Gastrocnemius medialis (tissue), 4 donors: ENCODE measurements at regions not wholly inside any gene's neighbourhood (a gene's known extent, or its start where the extent isn't known, plus 50 kb on each side); places are given as distances from the start of the nearest gene placed in this dataset.

Experiments
- ATAC-seq, 2 donors: fragments of 150-250 bp; one replicate each; pipeline ENCODE4 v1.9.1; 2016
- DNase-seq, 2 donors: peaks; one replicate each; pipeline ENCODE4 v3.0.0-alpha.2; 2019
- H3K27ac ChIP-seq, 4 donors: fragments of 200-600 bp; sonication (generic); 1 replicate in 1 of 4; 2 replicates in 3 of 4; pipeline ENCODE4 v1.5.1; 2016 to 2018; ENCODE audit warnings: mild to moderate bottlenecking in 2 of 4, moderate library complexity in 1 of 4
- H3K27me3 ChIP-seq, 3 donors: fragments of 200-600 bp; sonication (generic) in 2 of 3; 1 replicate in 1 of 3; 2 replicates in 2 of 3; pipeline versions ENCODE4 v1.5.1 to v1.6.0; 2016 to 2019; ENCODE audit warnings: mild to moderate bottlenecking in 1 of 3, moderate library complexity in 1 of 3
- H3K36me3 ChIP-seq, 2 donors: fragments of 200-600 bp; sonication (generic) in 1 of 2; one replicate each; pipeline ENCODE4 v1.5.1; 2017 to 2018
- H3K4me1 ChIP-seq, 2 donors: fragments of 200-600 bp; sonication (generic) in 1 of 2; one replicate each; pipeline ENCODE4 v1.5.1; 2016 to 2017; ENCODE audit warnings: mild to moderate bottlenecking in 2 of 2
- H3K4me3 ChIP-seq, 4 donors: fragments of 200-600 bp; sonication (generic) in 3 of 4; 1 replicate in 1 of 4; 2 replicates in 3 of 4; pipeline ENCODE4 v1.5.1; 2016 to 2019; ENCODE audit warnings: mild to moderate bottlenecking in 2 of 4
- H3K9me3 ChIP-seq, 3 donors: fragments of 200-600 bp; sonication (generic) in 2 of 3; 1 replicate in 1 of 3; 2 replicates in 2 of 3; pipeline ENCODE4 v1.5.1; 2016 to 2019
- POLR2A ChIP-seq, 2 donors: fragments of 450-650 bp; IDR thresholded peaks; one replicate each; pipeline ENCODE4 v1.6.1; 2017; ENCODE audit warnings: antibody characterized with exemption in 2 of 2, mild to moderate bottlenecking in 2 of 2, moderate library complexity in 2 of 2
- in situ Hi-C, 4 donors: fragments of 200-750 bp; cut with MboI; loops; one replicate each; pipeline versions ENCODE4 v1.15.0 to v1.8.0; 2017; ENCODE audit warnings: low sequenced_read_pairs in 4 of 4
- intact Hi-C: fragments of 100-400 bp; cut with DNase I; formaldehyde crosslinking; loops from one replicate; pipeline ENCODE4 v1.15.1; 2023; ENCODE audit warnings: low total_unique reads
- TF ChIP-seq, protein P1 (sequence below), 5 experiments: fragments of 450-650 bp in 3 of 5; fragments of 200-600 bp in 2 of 5; sonication (generic) in 2 of 5; IDR thresholded peaks in 4 of 5; conservative IDR thresholded peaks in 1 of 5; 1 replicate in 4 of 5; 2 replicates in 1 of 5; pipeline ENCODE4 v1.5.1; 2016 to 2019; ENCODE audit warnings: antibody characterized with exemption in 5 of 5, mild to moderate bottlenecking in 3 of 5, moderate library complexity in 3 of 5

- DNase-seq (no peak), ATAC-seq (no peak)
- Histone ChIP-seq H3K27me3 (no peaks in the 10 kb centered on the region), H3K4me1 (no peaks in the 10 kb centered on the region), H3K9me3 (no peaks in the 10 kb centered on the region), H3K4me3 (no peak overlapping the region), H3K36me3 (no peaks in the 10 kb centered on the region), H3K27ac (no peak overlapping the region)
- in situ Hi-C loops (no loop called here), intact Hi-C loops (no loop called here)
- TF ChIP-seq, protein P1, sequence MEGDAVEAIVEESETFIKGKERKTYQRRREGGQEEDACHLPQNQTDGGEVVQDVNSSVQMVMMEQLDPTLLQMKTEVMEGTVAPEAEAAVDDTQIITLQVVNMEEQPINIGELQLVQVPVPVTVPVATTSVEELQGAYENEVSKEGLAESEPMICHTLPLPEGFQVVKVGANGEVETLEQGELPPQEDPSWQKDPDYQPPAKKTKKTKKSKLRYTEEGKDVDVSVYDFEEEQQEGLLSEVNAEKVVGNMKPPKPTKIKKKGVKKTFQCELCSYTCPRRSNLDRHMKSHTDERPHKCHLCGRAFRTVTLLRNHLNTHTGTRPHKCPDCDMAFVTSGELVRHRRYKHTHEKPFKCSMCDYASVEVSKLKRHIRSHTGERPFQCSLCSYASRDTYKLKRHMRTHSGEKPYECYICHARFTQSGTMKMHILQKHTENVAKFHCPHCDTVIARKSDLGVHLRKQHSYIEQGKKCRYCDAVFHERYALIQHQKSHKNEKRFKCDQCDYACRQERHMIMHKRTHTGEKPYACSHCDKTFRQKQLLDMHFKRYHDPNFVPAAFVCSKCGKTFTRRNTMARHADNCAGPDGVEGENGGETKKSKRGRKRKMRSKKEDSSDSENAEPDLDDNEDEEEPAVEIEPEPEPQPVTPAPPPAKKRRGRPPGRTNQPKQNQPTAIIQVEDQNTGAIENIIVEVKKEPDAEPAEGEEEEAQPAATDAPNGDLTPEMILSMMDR (IDR thresholded peaks at IDR 0.05 in 4 of 5, conservative IDR thresholded peaks at IDR 0.05 in 1 of 5) = no peak
- no peak for TF ChIP-seq POLR2A (IDR thresholded peaks at IDR 0.05)
Observed at GRCh38 chr3:25376340-25376739, 51.7 kb upstream of the RARB start.

DNA sequence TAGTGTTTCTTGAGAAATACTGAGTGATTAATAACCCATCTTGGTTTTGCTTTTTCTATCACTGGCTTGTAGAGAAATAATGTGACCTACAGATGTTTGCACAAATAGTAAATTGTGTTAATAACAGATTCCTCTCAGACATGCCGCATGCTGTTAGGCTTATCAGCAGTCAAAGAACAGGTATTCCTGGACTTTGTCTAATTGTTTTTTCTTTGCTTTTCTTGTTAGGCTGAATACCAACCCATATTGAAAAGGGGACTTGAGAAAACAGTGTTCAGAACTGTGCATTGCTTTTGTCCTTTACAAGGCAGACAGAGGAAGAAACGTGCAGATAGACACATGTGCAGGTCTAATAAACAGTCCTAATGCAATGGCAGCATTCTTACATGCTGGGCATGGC is 51.0 kb upstream of the RARB start:
- intact Hi-C loops = no loop called here
- in situ Hi-C loops = no loop called here
- TF ChIP-seq POLR2A (IDR thresholded peaks at IDR 0.05) = no peak
- TF ChIP-seq, protein P1 (IDR thresholded peaks at IDR 0.05 in 4 of 5, conservative IDR thresholded peaks at IDR 0.05 in 1 of 5) = no peak
- ATAC-seq = no peak
- no peaks in the 10 kb centered on the region for H3K9me3 ChIP-seq
- H3K36me3 ChIP-seq = no peaks in the 10 kb centered on the region
- no peak for DNase-seq
- H3K4me1 ChIP-seq = no peaks in the 10 kb centered on the region
- no peak overlapping the region for H3K4me3 ChIP-seq
- H3K27ac ChIP-seq = no peak overlapping the region
- H3K27me3 ChIP-seq = no peaks in the 10 kb centered on the region
